ENCODE measurements at regions not wholly inside any gene's neighbourhood (a gene's known extent, or its start where the extent isn't known, plus 50 kb on each side); places are given as distances from the start of the nearest gene placed in this dataset.
"Not testable (repeated sequence)": the region's sequence is repeated elsewhere in the genome, so short reads cannot be mapped to it uniquely, and the experiment has no call there.

- no peak overlapping the region for H3K4me3 ChIP-seq (ENCODE audit: low read length)
- TF ChIP-seq CTCF (conservative IDR thresholded peaks at IDR 0.05; ENCODE audit: low read length): no peak
- no peak for DNase-seq (ENCODE audit: low read depth)
Measured at GRCh38 chr14:106509807-106510206, 983.4 kb downstream of the TMEM121 start.

GRCh38 chr14:106511006-106511799, 984.8 kb downstream of the TMEM121 start:
- no peak for DNase-seq (ENCODE audit: low read depth)
- no peak overlapping the region for H3K4me3 ChIP-seq (ENCODE audit: low read length)
- TF ChIP-seq CTCF (conservative IDR thresholded peaks at IDR 0.05; ENCODE audit: low read length): no peak

GRCh38 chr14:106511800-106512198, 985.4 kb downstream of the TMEM121 start:
- TF ChIP-seq CTCF (conservative IDR thresholded peaks at IDR 0.05; ENCODE audit: low read length): no peak
- no peak for DNase-seq (ENCODE audit: low read depth)
- H3K4me3 ChIP-seq (ENCODE audit: low read length): no peak overlapping the region

- TF ChIP-seq CTCF (conservative IDR thresholded peaks at IDR 0.05; ENCODE audit: low read length): no peak
- no peak overlapping the region for H3K4me3 ChIP-seq (ENCODE audit: low read length)
- DNase-seq (ENCODE audit: low read depth): no peak
Measured at GRCh38 chr14:106513302-106513701, 986.9 kb downstream of the TMEM121 start.

GRCh38 chr14:106518054-106518943, 991.9 kb downstream of the TMEM121 start:
- H3K4me3 ChIP-seq (ENCODE audit: low read length): no peak overlapping the region
- DNase-seq (ENCODE audit: low read depth): no peak
- no peak for TF ChIP-seq CTCF (conservative IDR thresholded peaks at IDR 0.05; ENCODE audit: low read length)

GRCh38 chr14:106522118-106522517, 995.7 kb downstream of the TMEM121 start:
- not testable (repeated sequence) for DNase-seq (ENCODE audit: low read depth); H3K4me3 ChIP-seq (ENCODE audit: low read length)

- no peak overlapping the region for H3K4me3 ChIP-seq (ENCODE audit: low read length)
- TF ChIP-seq CTCF (conservative IDR thresholded peaks at IDR 0.05; ENCODE audit: low read length): no peak
- DNase-seq (ENCODE audit: low read depth): no peak
Measured at GRCh38 chr14:106522990-106523389, 996.6 kb downstream of the TMEM121 start.
